Hematopoietic multipotent progenitor cell (in vitro differentiated cells): ENCODE measurements at regions not wholly inside any gene's neighbourhood (a gene's known extent, or its start where the extent isn't known, plus 50 kb on each side); places are given as distances from the start of the nearest gene placed in this dataset.
"Not testable (repeated sequence)": the region's sequence is repeated elsewhere in the genome, so short reads cannot be mapped to it uniquely, and the experiment has no call there.

Source experiments
- DNase-seq, 3 donors: peaks; one replicate each; pipeline ENCODE4 v3.0.0-alpha.2; 2011 to 2015; ENCODE audit warnings: low read depth in 2 of 3, low spot score in 2 of 3

- DNase-seq, result no peak
Measured at GRCh38 chr1:214141486-214141885, 139.5 kb upstream of the SMYD2 start.

- DNase-seq, result no peak
Measured at GRCh38 chr1:214143006-214143992, 137.7 kb upstream of the SMYD2 start.

GRCh38 chr1:214144521-214144920 lies 136.4 kb upstream of the SMYD2 start:
- DNase-seq, result not testable (repeated sequence)

DNA sequence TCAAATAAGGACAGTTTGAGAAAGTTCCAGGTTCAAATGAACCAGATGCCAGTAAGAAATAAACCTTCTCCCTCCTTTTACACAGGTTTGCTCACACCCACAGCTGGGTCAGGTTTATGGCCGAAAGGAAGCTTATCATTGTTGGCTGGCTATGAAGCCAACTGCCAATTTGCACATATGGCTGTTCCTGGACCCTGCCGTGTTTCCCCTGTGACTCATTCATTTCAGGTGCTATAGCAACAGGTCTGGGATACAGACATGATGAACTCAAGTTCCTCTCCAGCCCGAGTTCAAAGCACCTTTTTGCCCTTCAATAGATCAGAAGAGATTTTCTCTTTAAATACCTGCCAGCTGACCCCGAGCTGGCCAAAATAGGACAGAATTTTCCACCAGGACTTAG lies 134.4 kb upstream of the SMYD2 start:
- DNase-seq, result peak in 1 of 3 donors; percentile 26

DNA sequence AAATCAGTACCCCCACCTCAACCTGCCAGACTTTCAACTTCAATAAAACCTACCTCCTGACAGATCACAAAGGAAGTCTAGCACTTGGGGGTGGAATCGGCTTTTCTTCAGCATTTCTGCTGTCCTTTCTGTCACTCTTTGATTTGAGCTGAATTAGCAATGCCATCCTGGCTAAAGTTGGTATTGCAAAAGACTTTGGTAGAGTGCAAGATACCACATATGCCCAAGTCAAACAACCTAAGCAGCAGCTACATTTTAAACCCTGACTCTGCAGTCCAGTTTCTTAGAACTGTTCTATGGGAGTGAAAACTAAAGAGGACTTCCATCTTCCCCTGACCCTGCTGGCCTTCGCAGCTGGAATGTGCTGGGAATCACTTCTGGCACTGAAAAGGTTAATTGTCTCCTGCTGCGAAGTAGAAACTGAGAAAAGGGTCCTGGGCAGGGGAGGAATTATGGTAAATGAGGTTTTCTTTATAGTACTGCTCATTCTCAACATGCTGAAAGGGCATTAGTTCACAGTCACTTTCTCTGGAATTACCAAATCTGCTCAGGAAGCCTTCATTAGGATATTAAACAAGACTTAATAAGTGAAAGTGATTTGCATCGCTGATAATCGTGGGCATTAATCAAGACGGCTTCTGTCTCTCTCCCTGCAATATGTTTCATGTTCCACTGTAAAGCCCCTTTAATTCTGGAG lies 126.2 kb upstream of the SMYD2 start:
- DNase-seq, result no peak

- no peak for DNase-seq
Measured at GRCh38 chr1:214155987-214156625, 124.9 kb upstream of the SMYD2 start.

GRCh38 chr1:214164173-214164572 lies 116.8 kb upstream of the SMYD2 start:
- DNase-seq, result no peak

GRCh38 chr1:214165850-214166374 lies 115.0 kb upstream of the SMYD2 start:
- no peak for DNase-seq

DNA sequence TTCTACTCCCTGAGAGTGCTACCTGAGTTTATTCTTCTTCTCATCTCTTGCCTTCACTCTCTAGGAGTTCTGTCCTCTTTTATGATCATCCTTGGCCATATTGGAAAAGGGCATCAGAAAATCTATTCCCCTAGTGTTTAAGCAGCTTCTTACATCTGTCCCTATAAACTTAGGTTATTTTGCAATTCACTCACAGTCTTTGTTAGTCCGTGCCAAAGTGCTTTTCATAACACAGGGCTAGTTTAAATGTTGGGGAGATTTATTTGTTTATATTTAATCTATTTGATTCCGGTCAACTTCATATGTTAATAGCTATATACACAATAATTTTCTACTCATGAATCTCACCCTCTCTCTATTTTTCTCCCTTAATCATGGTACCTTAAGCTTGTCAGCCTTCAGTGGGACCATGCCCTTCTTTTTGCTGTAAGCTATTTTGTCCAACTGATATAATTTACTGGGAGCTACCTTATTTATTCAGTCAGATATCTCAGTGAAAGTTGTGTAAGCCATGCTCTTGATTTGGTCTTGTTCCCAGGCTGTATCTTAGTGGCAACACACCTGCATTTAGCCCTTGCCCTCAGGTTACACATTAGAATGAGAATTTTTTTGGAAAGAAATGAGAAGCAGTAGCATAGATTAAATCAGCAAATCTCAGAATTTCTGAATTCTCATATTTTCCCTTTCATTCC lies 106.3 kb upstream of the SMYD2 start:
- DNase-seq, result no peak

- DNase-seq, result no peak
Measured at GRCh38 chr1:214178102-214178501, 102.9 kb upstream of the SMYD2 start.

GRCh38 chr1:214184992-214185391 lies 96.0 kb upstream of the SMYD2 start:
- no peak for DNase-seq

- no peak for DNase-seq
Measured at GRCh38 chr1:214186103-214186824, 94.7 kb upstream of the SMYD2 start.

DNA sequence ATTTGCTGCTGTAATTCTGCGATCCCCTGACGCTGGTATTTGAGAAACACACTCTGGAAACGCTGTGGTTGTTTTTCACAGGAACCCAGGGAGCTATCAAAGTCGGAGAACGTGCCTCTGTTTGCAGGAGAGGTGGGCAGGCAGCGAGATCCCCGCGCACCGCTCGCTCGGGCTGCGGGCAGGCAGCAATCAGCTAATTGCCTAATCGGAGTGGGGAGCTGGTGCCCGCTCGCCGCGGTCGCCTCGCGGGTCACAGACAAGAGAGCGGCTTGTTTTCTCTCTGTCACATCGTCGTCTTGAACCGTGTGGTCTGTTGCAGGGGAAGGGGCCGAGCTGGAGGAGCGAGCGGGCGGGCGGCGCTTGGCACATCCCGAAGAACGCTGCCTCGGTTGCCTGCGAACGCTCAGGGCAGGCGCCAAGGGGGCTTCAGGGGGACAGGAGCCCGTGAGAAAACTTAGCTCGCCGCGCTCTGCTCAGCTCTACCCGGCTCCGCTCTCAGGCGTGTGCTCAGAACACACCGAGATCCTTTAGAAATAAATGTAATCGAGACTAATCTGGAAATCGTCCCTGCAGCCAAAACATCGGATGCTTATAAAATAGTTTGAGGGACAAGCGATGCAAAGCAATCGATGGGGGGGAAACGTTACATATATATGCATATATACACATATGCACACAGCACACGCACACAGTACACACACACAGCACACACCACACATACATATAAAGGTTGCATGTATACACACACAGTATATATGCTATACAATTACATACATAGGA lies 93.6 kb upstream of the SMYD2 start:
- peak in 1 of 3 donors; percentile 14 for DNase-seq

- peak in 1 of 3 donors; percentile 3 for DNase-seq
Measured at GRCh38 chr1:214187933-214188332, 93.0 kb upstream of the SMYD2 start.

- DNase-seq, result no peak
Measured at GRCh38 chr1:214188835-214189234, 92.1 kb upstream of the SMYD2 start.

DNA sequence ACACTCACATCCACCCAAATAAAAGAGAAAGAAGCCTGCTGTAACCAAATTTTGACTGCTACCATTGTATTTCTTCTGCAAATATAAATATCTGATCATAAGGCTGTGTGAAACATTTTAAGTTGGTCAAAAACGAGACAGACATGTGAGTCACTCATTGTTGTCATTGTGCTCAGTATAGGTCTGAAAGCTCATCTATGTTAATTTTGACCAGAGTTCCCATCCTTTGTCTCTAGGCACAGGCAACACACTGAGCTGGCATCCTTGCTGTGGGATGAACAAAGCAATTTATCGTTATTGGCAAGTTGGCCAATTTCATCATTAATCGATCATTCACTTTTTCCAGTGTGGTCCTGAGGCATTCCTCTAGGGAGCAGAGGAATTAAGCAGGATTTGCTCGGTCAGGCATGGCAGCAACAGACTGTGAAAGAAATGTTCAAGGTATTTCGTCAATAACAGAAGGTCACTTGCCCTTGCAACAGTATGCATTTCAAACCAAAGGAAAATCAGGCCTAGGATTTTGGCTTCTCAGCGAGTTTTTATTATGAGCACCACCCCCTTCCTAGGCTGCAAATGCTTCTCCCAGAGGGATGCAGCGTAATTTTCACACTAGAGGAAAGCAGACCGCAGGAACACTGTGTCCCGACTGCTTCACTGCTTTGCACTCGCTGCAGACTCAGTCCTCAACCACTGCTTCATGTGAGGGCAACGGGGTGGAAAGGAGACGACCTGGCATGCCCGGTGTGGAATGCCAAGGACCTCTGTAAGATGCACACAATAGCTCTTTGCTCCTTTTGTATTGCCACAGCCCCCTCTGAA lies 87.9 kb upstream of the SMYD2 start:
- DNase-seq, result no peak

GRCh38 chr1:214193691-214194090 lies 87.3 kb upstream of the SMYD2 start:
- no peak for DNase-seq

DNA sequence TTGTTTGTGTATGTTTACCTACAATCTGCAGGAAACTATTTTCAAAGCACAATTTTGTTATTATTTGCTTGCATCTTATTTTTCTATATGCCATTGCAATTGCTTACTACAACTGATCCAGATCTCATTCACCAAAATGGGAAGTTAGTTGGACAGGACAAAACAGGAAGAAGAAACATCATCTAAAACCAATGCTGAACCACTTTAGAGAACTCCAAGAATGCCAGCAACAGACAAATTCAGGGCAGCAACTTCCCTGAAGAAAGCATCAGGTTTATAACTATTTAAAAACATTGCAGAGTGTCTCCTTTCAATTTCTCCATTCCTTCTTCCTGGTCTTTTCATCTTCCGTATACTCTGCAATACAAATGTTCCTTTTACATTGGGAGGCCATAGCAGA lies 82.4 kb upstream of the SMYD2 start:
- DNase-seq, result no peak
